Activated CD8-positive, alpha-beta memory T cell treated with anti-CD3 and anti-CD28 coated beads for 4 hours (primary cell): ENCODE measurements at regions not wholly inside any gene's neighbourhood (a gene's known extent, or its start where the extent isn't known, plus 50 kb on each side); places are given as distances from the start of the nearest gene placed in this dataset.

Experiments used
- DNase-seq, 2 donors: peaks; one replicate each; pipeline ENCODE4 v3.0.0-alpha.2; 2020; ENCODE audit warnings: low read depth in 2 of 2

DNA sequence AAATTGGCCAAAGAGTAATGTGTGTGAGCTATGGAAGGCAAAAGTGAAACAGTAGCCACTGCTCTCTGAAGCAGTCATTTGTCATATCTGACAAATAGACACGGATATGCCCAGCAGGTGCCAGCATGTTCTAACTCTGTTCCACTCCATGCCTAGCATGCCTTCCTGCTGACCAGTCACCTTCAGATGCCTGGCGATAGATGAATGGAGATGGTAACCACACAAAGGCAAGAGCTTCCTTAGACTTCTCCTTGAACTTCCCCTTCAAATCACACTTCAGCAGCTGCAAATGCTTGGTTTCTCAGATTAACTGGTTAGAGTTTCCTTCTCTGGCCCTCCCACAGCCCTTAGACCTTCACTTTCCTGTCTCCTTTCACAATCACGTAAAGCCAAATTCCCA is 429.9 kb downstream of the DAD1 start:
- DNase-seq = no peak

DNA sequence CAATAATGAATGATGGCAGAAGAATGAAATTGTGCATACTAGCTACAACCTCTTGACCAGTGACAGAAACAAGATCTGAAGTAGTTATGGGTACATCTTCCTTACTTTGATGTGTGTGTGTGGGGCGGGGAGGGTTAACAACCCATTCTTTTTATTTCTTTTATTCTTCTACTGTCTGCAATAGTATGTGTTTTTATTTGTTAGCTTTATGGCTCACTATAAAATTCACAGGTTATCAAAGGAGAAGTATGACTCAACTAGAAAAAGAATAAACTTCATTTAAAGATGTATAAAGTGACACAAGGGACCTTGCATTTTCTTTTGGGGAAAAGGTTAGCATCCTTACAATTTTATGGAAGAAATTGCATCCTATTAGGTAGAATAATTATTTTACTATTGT is 430.5 kb downstream of the DAD1 start:
- DNase-seq = no peak

DNA sequence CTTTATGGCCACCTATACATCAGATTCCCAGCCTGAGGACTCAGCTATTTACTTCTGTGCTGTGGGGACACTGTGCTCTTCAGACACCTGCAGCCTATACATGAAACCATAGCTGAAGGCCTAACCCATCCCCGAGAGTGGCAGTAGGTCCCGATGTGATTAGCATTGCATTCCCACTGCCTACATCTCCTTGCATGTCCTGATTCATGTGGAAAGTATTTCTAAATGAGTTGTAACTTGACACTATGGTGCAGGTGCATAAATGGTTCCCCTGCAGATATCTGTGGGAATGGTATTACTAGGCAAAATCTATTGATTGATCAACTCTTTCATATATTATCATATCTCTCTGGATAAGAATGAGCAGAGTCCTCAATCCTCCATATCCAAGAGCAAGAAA is 433.5 kb downstream of the DAD1 start:
- DNase-seq = no peak

DNA sequence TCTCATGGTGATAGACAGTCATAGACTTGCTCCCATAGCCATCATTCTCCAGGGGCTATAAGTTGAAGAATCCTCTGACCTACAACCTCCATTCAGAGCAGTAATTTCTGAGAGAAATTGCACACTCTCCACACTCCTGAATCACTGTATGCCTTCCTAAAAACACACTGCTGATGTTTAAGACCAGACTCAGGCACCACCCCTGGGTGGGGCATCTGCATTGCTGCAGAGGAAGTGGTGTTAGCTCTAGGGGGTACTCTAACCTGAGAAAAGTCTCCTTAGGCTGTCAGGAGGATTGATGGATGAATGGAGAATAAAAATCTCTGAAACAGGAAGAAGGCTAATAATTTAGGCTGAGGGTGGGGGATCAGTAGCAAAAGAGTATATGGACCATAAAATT is 436.1 kb downstream of the DAD1 start:
- no peak for DNase-seq

DNA sequence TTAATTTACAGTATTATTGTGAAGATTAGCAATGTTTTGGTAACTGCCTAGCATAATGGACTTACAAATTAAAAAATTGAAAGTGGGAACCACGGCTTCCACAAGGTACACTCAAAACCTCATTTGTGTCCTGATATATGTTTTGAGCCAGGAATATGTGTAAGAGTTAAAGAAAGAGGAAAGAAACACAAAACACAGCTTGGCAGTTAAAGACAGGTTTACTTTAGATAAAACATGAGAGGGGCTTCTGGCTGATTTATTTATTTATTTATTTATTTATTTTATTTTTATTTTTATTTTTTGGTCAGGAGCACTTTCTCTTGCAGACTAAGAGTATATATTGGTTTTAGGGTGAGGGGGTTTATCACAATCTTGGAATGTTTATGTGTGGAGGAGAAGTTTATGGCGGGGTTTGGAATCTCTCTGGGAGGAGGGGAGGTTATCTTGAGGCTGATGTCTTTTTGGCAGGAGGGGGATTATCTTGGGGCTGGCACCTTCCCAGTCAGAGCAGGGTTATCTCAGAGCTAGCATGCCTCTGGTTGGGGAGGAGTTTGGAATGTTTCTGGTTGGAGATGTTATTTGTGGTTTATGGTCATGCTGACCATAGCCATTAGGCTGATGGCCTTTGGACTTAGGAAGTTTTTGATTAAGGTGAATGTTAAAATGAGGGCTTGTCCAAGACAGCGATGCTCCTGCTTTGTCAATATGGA is 436.7 kb downstream of the DAD1 start:
- DNase-seq = no peak

DNA sequence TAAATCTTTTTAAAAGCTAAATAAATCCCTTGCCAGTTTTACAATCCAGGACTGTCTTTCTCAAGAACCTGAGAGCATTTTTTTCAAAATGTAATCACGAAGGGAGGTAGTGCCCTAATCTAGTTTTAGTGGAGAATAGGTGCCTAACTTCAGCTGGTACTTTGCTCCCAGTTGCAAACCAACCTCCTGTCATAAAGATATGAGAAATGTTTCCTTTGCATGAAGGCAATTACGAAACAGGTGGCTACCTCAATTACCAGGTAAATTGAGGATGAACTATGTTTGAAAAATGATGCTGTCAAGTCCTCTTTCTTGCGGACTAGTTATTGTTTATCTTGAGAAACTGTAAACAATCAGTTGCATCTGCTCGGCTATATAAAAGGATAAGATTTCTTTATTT is 437.9 kb downstream of the DAD1 start:
- no peak for DNase-seq

DNA sequence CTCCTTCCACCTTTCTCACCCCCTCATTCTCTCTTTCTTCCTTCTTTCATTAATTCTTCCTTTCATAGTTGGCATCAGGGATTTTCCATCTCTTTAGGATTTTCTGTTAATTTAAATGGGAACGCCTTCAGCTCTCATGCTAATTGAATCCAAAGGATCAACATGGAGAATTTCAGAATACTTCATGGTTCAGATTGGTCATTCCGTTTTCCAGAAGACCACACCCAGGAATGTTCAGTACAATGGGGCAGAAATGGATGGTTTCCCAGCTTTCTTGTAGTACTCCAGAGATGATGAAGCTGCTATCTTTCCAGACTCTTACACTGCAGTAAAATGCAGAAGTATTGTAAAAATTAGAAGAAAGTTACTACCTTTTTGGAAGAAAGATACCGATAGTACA is 440.0 kb downstream of the DAD1 start:
- DNase-seq = no peak

DNA sequence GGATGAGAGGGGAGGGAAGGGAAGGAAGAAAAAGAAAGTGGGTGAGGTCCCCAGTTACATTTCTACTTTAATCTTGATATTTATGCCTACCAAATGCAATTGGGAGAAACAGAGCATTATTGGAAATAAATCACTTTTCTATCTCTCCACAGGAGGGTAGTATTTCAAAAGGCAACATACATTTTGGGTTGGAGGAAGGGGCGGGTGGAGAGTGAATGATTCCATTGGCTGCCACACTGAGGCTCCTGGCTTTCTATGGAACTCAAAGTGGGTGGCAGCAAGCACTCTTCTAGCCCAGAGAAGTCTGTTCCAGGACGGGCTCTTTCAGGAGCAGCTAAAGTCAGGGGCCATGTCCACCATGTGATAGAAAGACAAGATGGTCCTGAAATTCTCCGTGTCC is 441.3 kb downstream of the DAD1 start:
- DNase-seq = no peak

DNA sequence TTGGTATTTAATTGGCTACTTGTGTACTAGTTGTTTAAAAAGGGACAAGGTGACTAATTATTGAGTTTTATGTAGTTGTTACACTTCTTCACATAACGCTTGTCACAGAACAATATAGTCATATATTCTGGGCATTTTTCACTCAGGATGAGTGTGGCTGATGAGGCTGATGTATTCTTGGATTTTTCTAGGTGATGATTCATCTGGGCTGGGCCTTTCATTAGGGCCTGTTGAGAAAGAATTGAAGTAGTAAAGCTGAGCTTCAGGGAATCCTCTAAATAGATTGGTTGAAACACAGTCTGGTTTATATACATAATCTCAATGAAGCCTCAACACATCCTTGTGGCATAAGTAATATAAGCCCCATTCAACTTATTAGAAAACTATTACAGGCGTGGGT is 445.7 kb downstream of the DAD1 start:
- DNase-seq = no peak

DNA sequence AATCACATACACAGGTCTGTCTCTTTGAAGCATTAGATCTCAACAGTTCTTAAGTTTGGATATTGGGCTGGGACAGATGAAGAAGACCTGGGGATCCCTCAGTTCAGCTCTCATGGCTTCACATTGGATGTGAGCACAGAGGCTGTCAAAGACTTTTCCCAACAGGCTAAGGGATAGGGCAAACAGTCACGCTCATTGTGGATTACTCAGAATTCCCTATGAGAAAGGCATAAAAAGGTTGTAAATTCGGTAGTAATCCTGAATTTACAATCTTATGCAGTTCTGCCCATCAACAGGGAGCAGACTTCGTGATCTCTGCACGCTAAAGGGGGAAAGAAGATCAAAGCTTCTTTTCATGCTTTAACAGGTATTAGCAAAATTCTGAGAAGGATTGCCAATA is 448.4 kb downstream of the DAD1 start:
- DNase-seq = no peak

DNA sequence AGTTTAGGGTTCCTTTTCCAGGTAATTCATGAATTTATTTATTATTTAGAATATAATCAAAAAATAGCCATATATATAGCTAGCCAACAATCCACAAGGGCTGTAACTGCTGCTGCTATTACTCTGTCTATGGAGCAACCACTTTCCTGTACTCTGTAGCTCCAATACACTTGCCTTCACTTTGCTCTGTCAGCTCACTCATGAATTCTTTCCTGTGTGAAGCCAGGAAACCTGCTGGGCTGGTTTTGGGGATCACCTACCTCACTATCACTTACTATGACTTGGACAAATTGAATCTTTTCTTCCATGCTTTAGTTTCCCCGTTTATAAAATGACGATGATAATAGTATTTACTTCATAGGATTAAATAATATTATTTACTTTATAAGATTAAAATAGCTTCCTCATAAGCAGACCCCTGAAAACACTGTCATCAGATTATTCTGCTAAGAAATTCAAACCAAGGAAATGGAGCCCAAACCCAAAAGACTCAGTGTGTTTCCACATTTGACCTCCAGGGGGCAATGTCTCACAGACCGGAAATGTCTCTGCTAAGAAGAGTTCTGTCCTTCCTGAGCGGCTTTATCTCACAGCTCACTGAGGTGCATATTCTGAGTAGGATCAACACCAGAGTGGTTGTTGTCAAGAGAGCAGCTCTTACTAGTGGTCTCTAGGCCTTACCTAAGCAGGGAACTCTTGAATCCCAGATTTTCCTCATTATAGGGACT is 457.1 kb downstream of the DAD1 start:
- no peak for DNase-seq

DNA sequence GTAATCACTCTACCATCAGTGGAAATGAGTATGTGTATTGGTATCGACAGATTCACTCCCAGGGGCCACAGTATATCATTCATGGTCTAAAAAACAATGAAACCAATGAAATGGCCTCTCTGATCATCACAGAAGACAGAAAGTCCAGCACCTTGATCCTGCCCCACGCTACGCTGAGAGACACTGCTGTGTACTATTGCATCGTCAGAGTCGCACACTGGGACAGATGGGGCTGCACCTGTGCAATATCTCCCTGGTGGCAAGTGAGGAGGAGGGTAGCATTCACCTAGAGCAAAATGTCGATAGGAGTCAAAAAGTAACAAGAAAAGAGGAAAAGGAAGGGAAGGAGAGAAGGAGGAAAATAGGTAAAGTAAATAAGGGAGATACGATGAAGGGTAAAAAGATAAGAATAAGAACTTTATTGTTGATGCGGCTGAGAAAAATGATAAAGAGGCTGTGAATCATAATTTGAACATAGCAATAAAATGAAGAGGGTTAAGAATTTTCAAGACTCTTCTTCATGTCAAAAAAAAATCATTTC is 450.5 kb upstream of the OR4E1 start:
- DNase-seq = no peak

DNA sequence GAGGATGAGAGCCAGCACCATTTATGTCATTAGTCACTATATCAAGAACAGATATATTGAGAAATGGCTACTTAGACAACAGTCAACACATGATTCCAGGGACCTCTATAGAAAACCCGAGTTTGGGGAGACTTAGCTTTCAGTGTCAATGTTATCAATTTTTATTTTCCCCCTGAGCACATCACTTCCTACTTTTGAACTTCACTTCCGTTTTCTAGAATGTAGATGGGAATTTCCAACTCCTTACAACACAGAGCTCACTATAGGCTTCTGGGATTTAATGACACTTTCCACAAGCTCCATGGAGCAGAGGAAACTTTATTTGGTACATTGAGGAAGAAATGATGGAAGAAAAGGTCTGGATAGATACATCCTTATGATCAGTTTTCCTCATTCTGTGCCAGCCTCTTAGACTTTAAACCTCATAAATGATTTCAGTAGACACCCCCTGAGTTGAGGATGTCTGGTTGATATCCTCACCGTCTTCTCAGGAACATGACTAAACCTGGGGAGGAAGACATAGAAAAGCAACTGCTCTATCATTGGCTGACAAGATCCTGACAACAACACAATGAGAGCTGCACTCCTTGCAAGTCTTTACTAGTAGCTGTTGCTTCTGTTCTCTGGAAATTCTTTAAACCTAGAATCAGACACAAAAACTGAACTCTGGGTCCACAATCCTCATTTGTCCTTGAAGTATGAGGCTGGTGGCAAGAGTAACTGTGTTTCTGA is 449.4 kb upstream of the OR4E1 start:
- no peak for DNase-seq

DNA sequence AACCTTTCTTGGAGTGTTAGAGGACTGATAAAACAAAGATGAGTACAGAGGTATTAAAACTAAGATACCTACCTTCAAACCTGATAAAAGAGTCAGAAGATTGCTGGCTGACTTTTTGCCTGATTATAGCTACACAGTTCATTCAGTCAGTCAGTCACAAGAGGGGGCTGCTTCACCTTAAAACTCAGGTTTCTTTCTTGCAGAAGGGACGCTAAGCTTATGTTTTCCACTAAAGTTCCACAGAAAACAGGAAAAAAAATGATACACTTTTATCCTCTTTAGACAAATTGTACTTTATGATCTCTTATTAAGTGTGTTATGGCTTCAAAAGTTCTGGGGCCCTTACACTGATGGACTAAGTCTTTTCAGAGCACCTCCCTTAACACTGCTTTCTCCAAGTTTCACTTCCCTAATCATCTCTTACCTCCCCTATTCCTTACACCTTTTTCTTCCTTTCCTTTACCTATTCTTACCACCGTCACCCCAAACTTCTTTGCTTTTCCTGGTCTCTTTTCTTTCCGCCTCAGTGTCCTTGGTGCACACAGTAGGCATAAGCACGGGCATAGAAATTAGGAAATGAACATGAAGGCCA is 448.7 kb upstream of the OR4E1 start:
- DNase-seq = no peak

DNA sequence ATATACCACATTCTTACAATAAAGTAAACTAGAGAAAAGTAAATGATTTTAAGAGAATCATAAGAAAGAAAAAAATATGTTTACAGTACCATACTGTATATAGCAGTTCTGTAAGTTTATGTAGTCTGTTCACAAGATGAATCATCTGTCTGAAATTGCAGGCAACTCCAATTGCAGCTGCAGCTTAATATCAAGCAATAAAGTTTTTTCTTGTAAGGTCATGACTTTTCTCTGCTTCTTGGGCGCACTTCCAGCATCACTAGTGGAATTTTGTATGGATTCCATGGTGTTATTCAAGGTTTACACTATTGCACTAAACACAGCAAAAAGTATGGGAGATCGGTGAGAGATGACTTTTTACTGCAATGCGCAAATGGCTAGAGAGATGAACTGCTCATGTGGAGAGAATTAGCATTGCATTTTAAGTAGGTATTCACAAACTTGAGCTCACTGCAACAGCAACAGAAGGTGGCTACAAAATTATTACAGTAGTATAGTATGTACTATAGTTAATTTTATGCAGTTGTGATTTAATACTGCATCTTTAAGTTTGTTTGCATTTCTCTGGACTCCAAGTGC is 445.4 kb upstream of the OR4E1 start:
- no peak for DNase-seq

DNA sequence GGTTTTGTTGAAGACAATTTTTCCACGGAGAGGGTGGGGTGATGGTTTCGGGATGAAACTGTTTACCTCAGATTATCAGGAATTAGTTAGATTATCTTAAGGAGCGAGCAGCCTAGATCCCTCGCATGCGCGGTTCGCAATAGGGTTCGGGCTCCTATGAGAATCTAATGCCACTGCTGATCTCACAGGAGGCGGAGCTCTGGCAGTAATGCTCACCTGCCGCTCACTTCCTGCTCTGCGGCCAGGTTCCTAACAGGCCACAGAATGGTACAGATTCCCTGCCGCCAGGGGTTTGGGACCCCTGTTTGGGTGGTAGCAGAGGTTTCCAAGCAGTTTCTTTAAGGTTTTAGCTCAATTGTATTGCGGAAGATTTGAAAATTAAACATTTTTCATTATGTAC is 439.8 kb upstream of the OR4E1 start:
- DNase-seq = no peak

DNA sequence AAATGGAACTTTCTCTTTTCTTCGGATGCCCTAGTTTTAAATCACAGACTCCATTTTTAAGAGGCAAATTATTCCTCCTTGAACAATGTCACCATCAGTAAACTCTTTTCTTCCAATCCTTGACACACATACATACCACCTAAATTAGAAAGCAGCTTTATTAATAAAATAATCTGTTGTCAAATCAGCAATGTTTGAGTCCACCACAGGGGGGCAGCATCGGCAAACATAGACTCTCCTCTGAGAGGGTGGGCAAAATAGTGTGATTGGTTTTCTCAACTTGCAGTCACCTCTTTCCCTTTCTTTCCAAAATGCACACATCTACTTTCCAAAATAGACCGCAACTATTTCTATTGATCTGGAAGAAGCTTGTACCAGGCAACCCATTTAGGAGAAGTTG is 438.4 kb upstream of the OR4E1 start:
- DNase-seq = no peak

DNA sequence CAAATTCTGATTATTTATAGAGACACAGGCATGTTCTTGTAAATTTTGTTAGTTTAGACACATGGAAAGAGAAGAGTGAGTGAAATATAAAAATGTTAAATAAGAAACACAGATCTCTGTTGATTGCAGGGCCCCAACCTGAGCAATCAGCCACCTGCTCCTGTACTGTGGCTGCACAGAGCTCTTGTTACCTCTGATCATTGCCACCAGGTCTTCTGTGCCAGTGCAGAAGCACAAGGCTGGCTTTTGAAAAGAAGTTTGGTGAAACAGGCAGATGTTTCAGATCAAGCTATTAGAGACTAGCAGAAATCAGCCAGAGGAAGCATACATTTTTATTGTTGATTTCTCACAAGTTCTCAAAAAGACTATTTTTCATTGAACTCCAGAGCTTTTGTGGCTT is 434.1 kb upstream of the OR4E1 start:
- no peak for DNase-seq

DNA sequence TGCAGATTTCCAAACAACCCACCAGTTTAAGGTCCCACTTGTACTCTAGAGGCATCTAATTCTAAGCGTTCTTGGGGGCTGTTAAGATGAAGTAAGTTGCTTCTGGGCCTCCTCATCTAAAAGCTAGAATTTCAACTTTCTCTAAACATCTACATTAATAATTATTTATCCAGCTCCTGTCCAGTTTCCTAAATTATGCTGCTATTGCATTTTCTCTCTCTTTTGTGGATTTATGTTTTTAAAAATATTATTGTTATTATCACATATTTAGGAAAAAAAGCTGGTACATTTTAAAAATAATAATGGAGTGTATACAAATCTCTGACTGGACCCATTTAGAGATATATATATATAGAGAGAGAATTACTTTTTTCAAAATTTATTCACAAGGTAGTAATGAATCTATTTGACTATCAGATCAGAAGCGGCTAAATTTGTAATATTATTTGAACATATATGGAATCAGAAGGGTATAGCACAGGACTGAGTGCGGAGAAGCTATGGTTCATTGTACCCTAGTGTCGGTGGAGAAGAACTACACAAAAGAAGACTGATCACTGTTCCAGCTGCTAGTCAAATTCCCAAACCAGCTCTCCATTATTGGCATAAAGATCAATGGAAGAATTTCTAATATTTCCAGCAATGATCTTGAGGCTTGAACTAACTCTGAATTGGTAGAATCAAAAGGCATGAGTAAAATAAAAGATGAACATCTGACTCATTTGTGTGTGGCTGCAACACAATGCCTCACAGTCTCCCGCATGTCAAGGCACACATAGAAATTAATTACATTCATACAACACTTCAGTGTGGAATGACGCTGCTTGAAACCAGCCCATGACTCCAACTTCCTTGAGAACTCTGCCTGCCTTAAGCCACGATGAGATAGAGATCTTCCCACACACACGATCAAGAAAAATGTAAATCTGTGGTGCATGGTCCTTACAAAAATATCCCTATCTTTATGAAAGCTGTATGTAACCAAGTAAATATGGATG is 433.4 kb upstream of the OR4E1 start:
- DNase-seq = no peak

DNA sequence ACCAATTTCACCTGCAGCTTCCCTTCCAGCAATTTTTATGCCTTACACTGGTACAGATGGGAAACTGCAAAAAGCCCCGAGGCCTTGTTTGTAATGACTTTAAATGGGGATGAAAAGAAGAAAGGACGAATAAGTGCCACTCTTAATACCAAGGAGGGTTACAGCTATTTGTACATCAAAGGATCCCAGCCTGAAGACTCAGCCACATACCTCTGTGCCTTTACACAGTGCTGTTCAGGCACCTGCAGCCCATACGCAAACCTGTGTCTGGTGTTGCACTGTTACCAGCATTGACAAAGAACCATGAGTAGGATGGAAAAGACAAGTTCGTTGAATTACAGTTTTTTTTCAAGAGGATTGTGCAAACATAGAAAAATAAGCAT is 432.0 kb upstream of the OR4E1 start:
- DNase-seq = no peak
